Retinal pigment epithelial cell (primary cell): ENCODE measurements at regions not wholly inside any gene's neighbourhood (a gene's known extent, or its start where the extent isn't known, plus 50 kb on each side); places are given as distances from the start of the nearest gene placed in this dataset.
A peak's percentile ranks its signal among the peaks of the same experiment; 100 is the strongest.

Experiments
- DNase-seq: peaks from one replicate; pipeline ENCODE4 v3.0.0-alpha.2; 2010; ENCODE audit warnings: low read depth
- H3K4me3 ChIP-seq: 2 replicates; pipeline ENCODE4 v1.5.1; 2011; ENCODE audit warnings: mild to moderate bottlenecking, low read length, control low read depth, moderate library complexity
- CTCF ChIP-seq: conservative IDR thresholded peaks from 2 replicates; pipeline ENCODE4 v1.5.1; 2011; ENCODE audit warnings: low read depth, low read length, control low read depth, inconsistent platforms

DNA sequence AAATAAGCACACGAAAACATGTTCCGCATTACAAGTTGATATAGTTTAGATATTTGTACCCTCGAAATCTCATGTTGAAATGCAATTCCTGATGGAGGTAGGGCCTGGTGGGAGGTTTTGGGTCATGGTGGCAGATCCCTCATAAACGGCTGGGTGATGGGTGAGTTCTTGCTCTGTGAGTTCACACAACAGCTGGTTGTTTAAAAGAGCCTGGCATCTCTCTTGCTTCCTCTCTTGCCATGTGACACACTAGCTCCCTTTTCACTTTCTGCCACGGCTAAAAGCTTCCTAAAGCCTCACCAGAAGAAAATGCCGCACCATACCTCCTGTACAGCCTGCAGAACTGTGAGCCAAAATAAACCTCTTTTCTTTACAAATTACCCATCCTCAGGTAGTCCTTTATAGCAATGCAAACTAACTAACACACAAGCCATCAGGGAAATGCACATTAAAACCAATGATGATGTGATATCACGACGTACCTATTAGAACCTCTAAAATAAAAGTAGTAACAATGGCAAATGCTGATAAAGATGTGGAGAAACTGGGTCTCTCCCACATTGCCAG, 188.5 kb downstream of the ANAPC1 start:
- TF ChIP-seq CTCF = no peak
- DNase-seq = no peak
- no peak overlapping the region for H3K4me3 ChIP-seq

- TF ChIP-seq CTCF = no peak
Measured at GRCh38 chr2:111696226-111696625, 187.8 kb downstream of the ANAPC1 start.

GRCh38 chr2:111697560-111697959, 186.4 kb downstream of the ANAPC1 start:
- DNase-seq = no peak
- no peak for TF ChIP-seq CTCF
- H3K4me3 ChIP-seq = no peak overlapping the region

More at GRCh38 chr2:111696226-111696625, 187.8 kb downstream of the ANAPC1 start:
- DNase-seq = no peak
- no peak overlapping the region for H3K4me3 ChIP-seq

DNA sequence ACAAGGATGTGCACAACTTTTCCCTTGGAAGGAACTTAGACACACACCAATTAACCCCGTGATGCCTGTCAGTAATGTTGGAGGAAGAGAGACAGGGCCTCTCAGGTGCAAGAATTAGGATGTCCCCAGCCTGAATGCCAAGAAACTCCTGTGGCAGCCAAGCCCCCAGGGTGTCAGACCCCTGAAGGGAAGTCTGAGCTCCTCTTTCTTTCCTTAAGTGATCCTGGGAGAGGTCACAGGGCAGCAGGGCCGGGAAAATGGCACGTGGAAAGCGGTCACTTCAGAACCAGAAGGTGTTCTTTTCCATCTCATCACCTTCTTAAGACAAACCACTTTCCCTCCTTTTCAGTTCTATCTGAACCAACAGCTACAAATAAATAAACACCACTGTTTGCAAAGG, 185.9 kb downstream of the ANAPC1 start:
- DNase-seq = no peak
- no peak for TF ChIP-seq CTCF
- no peak overlapping the region for H3K4me3 ChIP-seq

DNA sequence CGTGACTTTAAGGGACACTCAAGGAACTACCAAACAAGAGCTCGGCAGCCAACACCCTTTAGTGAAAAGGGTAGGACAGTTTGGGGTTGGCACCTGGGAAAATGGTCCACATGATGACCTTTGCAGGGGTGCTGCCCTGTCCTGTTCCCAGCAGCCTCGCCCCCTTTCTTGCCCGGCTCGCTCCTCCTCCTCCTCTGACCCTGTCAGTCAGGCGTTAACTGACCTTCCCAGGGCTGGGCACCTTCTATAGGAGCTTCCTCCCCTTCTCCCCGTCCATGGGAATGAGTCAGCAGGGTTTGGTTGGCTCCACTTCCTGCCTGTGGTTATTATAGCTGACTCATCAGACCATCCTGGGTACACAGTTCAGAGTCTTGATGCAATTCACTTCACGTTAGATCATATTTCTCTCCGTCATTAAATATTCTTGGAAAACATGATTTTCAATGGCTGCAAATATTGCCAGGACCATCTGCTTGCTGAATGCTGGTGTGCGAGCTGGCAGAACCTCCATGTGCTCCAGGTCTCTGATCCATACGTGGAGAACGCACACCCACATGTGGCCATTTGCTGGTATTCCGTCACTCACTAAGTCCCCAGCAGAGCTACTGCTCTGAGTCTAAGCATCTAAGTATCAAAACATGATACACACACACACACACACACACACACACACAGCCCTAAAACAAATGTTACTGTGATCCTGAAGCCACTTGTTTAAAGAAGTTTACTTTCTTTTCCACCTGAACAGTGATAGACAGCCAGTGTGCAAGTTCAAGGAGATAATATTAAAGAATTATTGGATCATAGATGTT, 185.0 kb downstream of the ANAPC1 start:
- peak; percentile 97 for DNase-seq
- peak; percentile 50 for TF ChIP-seq CTCF
- H3K4me3 ChIP-seq = peak overlapping the region; percentile 16

DNA sequence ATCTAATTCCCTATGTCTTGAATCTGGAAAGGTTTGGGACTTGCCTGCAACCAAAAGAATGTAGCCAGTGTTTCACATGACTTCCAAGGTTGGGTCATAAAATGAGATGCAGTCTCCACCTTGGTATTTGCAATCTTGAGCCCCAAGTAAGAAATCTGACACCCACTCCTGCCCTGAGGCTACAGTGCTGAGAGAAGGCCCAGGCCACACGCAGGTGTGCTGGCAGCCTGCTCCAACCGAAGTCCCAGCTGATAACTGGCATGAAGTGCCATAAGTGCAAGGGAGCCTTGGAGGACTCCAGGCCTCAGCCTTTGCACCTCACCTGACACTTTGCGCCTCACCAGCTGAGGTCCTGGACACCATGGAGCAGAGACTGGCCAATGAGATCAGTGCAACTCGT, 182.7 kb downstream of the ANAPC1 start:
- H3K4me3 ChIP-seq = no peak overlapping the region
- TF ChIP-seq CTCF = no peak
- DNase-seq = no peak

GRCh38 chr2:111701798-111702118, 182.2 kb downstream of the ANAPC1 start:
- no peak overlapping the region for H3K4me3 ChIP-seq
- TF ChIP-seq CTCF = no peak
- no peak for DNase-seq
